ENCODE measurements at regions not wholly inside any gene's neighbourhood (a gene's known extent, or its start where the extent isn't known, plus 50 kb on each side); places are given as distances from the start of the nearest gene placed in this dataset.
"Not testable (repeated sequence)": the region's sequence is repeated elsewhere in the genome, so short reads cannot be mapped to it uniquely, and the experiment has no call there.

DNA sequence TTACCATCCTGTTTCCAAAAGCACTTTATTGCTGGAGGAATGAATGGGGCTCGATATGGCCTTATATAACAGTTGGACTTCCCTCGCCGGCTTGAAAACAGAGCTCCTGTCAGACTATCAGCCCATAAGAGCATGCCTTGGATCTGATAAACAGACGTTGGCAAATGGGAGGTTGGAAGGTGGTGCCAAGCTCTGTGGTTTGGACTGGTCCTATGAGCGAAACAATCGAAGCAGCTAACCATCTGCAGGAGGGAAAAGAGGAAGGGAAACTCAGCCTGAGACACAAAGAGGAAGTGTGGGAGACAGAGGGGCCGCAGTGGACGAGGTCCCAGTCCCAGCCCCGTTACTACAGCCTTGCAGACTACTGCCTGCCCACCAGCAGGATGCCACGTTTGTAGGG is 92.9 kb downstream of the TFAP2C start:
- Histone ChIP-seq H3K36me3 (ENCODE audit: control insufficient read depth in 2 of 2, insufficient read depth in 2 of 2, low read length in 2 of 2) (no peaks in the 10 kb centered on the region), H3K4me3 (ENCODE audit: low read length in 2 of 2) (no peak overlapping the region), H3K9ac (ENCODE audit: low read depth in 1 of 2, low read length in 2 of 2) (no peak overlapping the region), H3K27ac (ENCODE audit: low read depth in 2 of 2, low read length in 2 of 2) (no peak overlapping the region), H3K4me1 (ENCODE audit: control insufficient read depth in 2 of 2, insufficient read depth in 2 of 2, low read length in 2 of 2) (no peaks in the 10 kb centered on the region), H3K9me3 (ENCODE audit: control insufficient read depth in 2 of 2, low read length in 2 of 2) (no peaks in the 10 kb centered on the region), H3K27me3 (ENCODE audit: control insufficient read depth in 2 of 2, insufficient read depth in 2 of 2, low read length in 2 of 2) (no peaks in the 10 kb centered on the region)

DNA sequence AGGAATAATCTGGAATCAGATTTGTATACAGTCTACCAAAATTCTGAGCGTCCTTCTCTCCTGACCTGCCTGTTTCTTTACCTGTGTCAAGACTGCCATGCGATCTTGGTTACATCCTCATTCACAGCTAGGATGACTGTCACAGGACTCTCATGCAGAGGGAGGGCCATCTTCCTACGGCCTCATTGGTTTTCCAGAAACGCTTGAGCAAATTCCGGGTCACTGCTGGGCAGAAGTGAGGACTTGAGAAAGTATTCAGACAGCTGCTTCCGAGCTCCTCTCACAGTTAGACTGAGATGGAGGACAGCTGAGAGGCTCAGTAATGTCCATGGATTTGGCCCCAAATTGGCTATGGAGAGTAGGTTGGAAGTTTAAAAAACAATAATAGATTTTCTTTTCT is 94.2 kb downstream of the TFAP2C start:
- Histone ChIP-seq H3K4me3 (ENCODE audit: low read length in 2 of 2) (no peak overlapping the region), H3K9ac (ENCODE audit: low read depth in 1 of 2, low read length in 2 of 2) (no peak overlapping the region), H3K27ac (ENCODE audit: low read depth in 2 of 2, low read length in 2 of 2) (no peak overlapping the region), H3K27me3 (ENCODE audit: control insufficient read depth in 2 of 2, insufficient read depth in 2 of 2, low read length in 2 of 2) (no peaks in the 10 kb centered on the region), H3K36me3 (ENCODE audit: control insufficient read depth in 2 of 2, insufficient read depth in 2 of 2, low read length in 2 of 2) (no peaks in the 10 kb centered on the region), H3K4me1 (ENCODE audit: control insufficient read depth in 2 of 2, insufficient read depth in 2 of 2, low read length in 2 of 2) (no peaks in the 10 kb centered on the region), H3K9me3 (ENCODE audit: control insufficient read depth in 2 of 2, low read length in 2 of 2) (no peaks in the 10 kb centered on the region)

DNA sequence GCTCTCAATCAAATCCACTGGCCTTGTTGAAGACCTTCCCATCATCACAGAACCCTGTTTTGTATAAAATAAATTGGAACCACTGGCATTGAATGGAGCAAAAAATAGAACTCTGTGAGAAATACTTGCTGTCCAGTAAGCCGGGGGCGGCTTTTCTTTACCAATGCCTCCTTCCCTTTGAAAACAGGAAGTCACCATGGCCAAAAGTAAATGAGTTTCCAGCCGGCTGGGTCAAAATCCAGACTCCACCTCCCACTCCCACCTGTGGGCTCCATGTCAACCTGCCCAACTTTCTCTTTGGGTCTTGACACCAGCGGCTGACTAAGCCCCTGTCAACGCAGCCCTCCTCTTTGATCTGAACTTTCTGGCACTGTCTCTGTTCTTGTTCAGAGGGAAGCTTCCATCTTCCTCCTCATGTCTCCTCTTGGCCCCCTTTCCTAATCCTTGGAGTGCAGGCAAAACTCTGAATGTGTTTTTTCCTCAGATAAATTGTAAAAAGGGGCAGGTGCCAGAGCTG is 95.2 kb downstream of the TFAP2C start:
- H3K9ac ChIP-seq (ENCODE audit: low read depth in 1 of 2, low read length in 2 of 2): no peak overlapping the region
- no peaks in the 10 kb centered on the region for H3K9me3 ChIP-seq (ENCODE audit: control insufficient read depth in 2 of 2, low read length in 2 of 2)

GRCh38 chr20:56730003-56730402 is 100.9 kb downstream of the TFAP2C start:
- no peak overlapping the region for H3K4me3 ChIP-seq (ENCODE audit: low read length in 2 of 2)
- no peak overlapping the region for H3K27ac ChIP-seq (ENCODE audit: low read depth in 2 of 2, low read length in 2 of 2)
- H3K9me3 ChIP-seq (ENCODE audit: control insufficient read depth in 2 of 2, low read length in 2 of 2): no peaks in the 10 kb centered on the region
- peaks cover 0 to 2% of the 10 kb centered on the region in 2 donors for H3K4me1 ChIP-seq (ENCODE audit: control insufficient read depth in 2 of 2, insufficient read depth in 2 of 2, low read length in 2 of 2)
- no peak overlapping the region for H3K9ac ChIP-seq (ENCODE audit: low read depth in 1 of 2, low read length in 2 of 2)
- no peaks in the 10 kb centered on the region for H3K27me3 ChIP-seq (ENCODE audit: control insufficient read depth in 2 of 2, insufficient read depth in 2 of 2, low read length in 2 of 2)
- H3K36me3 ChIP-seq (ENCODE audit: control insufficient read depth in 2 of 2, insufficient read depth in 2 of 2, low read length in 2 of 2): no peaks in the 10 kb centered on the region

More for the DNA sequence above, 95.2 kb downstream of the TFAP2C start:
- Histone ChIP-seq H3K4me3 (ENCODE audit: low read length in 2 of 2) (no peak overlapping the region), H3K4me1 (ENCODE audit: control insufficient read depth in 2 of 2, insufficient read depth in 2 of 2, low read length in 2 of 2) (no peaks in the 10 kb centered on the region), H3K27ac (ENCODE audit: low read depth in 2 of 2, low read length in 2 of 2) (no peak overlapping the region), H3K36me3 (ENCODE audit: control insufficient read depth in 2 of 2, insufficient read depth in 2 of 2, low read length in 2 of 2) (no peaks in the 10 kb centered on the region), H3K27me3 (ENCODE audit: control insufficient read depth in 2 of 2, insufficient read depth in 2 of 2, low read length in 2 of 2) (no peaks in the 10 kb centered on the region)

GRCh38 chr20:56730996-56731395 is 101.9 kb downstream of the TFAP2C start:
- Histone ChIP-seq H3K27ac (ENCODE audit: low read depth in 2 of 2, low read length in 2 of 2) (no peak overlapping the region), H3K9ac (ENCODE audit: low read depth in 1 of 2, low read length in 2 of 2) (no peak overlapping the region), H3K4me1 (ENCODE audit: control insufficient read depth in 2 of 2, insufficient read depth in 2 of 2, low read length in 2 of 2) (peaks cover 0 to 2% of the 10 kb centered on the region in 2 donors), H3K9me3 (ENCODE audit: control insufficient read depth in 2 of 2, low read length in 2 of 2) (no peaks in the 10 kb centered on the region), H3K27me3 (ENCODE audit: control insufficient read depth in 2 of 2, insufficient read depth in 2 of 2, low read length in 2 of 2) (no peaks in the 10 kb centered on the region), H3K4me3 (ENCODE audit: low read length in 2 of 2) (no peak overlapping the region), H3K36me3 (ENCODE audit: control insufficient read depth in 2 of 2, insufficient read depth in 2 of 2, low read length in 2 of 2) (no peaks in the 10 kb centered on the region)

DNA sequence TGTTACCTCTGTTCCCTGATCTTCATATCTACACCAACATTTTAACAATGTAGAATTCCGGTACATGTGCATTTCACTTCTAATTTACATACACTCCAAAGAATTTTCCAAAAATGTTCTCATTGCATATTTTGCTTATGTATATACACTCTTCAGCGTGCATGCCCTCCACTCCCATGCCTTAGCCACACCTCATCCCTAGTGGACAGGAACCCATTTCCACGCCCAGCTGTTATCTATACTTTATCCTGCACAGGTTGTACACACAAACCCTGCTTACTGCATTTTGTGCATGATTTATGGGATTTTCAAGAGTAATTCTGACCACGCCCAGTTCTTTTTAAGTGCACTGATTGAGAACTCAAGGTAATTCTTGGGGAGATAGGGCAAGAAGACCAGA is 102.4 kb downstream of the TFAP2C start:
- Histone ChIP-seq H3K27me3 (ENCODE audit: control insufficient read depth in 2 of 2, insufficient read depth in 2 of 2, low read length in 2 of 2) (no peaks in the 10 kb centered on the region), H3K4me1 (ENCODE audit: control insufficient read depth in 2 of 2, insufficient read depth in 2 of 2, low read length in 2 of 2) (peaks cover 0 to 2% of the 10 kb centered on the region in 2 donors), H3K9ac (ENCODE audit: low read depth in 1 of 2, low read length in 2 of 2) (no peak overlapping the region), H3K4me3 (ENCODE audit: low read length in 2 of 2) (no peak overlapping the region), H3K9me3 (ENCODE audit: control insufficient read depth in 2 of 2, low read length in 2 of 2) (no peaks in the 10 kb centered on the region), H3K36me3 (ENCODE audit: control insufficient read depth in 2 of 2, insufficient read depth in 2 of 2, low read length in 2 of 2) (no peaks in the 10 kb centered on the region), H3K27ac (ENCODE audit: low read depth in 2 of 2, low read length in 2 of 2) (no peak overlapping the region)

DNA sequence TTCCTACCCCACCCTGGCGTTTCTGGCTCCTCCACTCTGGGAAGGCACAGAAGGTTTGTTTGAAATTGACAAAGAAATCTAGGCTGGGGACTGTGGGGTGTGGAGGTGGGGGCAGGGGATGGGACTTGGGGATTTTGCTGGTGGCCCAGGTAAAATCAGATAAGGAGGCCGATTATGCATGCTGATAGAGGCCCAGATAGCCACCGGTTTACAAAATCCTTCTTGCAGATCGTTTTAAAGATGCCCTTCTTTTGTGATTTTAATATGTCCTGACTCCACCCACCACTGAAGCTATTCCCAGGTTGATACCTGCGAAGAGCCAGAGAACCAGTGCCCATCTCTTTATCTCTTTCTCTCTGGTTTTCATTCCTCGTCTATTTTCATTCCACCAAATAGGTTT is 104.9 kb downstream of the TFAP2C start:
- Histone ChIP-seq H3K27me3 (ENCODE audit: control insufficient read depth in 2 of 2, insufficient read depth in 2 of 2, low read length in 2 of 2) (no peaks in the 10 kb centered on the region), H3K9me3 (ENCODE audit: control insufficient read depth in 2 of 2, low read length in 2 of 2) (no peaks in the 10 kb centered on the region), H3K27ac (ENCODE audit: low read depth in 2 of 2, low read length in 2 of 2) (no peak overlapping the region), H3K4me1 (ENCODE audit: control insufficient read depth in 2 of 2, insufficient read depth in 2 of 2, low read length in 2 of 2) (peaks cover 0 to 2% of the 10 kb centered on the region in 2 donors), H3K9ac (ENCODE audit: low read depth in 1 of 2, low read length in 2 of 2) (no peak overlapping the region), H3K4me3 (ENCODE audit: low read length in 2 of 2) (no peak overlapping the region), H3K36me3 (ENCODE audit: control insufficient read depth in 2 of 2, insufficient read depth in 2 of 2, low read length in 2 of 2) (no peaks in the 10 kb centered on the region)

GRCh38 chr20:56735084-56735642 is 106.1 kb downstream of the TFAP2C start:
- Histone ChIP-seq H3K27ac (ENCODE audit: low read depth in 2 of 2, low read length in 2 of 2) (no peak overlapping the region), H3K9me3 (ENCODE audit: control insufficient read depth in 2 of 2, low read length in 2 of 2) (no peaks in the 10 kb centered on the region), H3K4me3 (ENCODE audit: low read length in 2 of 2) (no peak overlapping the region), H3K27me3 (ENCODE audit: control insufficient read depth in 2 of 2, insufficient read depth in 2 of 2, low read length in 2 of 2) (no peaks in the 10 kb centered on the region), H3K36me3 (ENCODE audit: control insufficient read depth in 2 of 2, insufficient read depth in 2 of 2, low read length in 2 of 2) (no peaks in the 10 kb centered on the region), H3K9ac (ENCODE audit: low read depth in 1 of 2, low read length in 2 of 2) (no peak overlapping the region), H3K4me1 (ENCODE audit: control insufficient read depth in 2 of 2, insufficient read depth in 2 of 2, low read length in 2 of 2) (peaks cover 0 to 2% of the 10 kb centered on the region in 2 donors)

DNA sequence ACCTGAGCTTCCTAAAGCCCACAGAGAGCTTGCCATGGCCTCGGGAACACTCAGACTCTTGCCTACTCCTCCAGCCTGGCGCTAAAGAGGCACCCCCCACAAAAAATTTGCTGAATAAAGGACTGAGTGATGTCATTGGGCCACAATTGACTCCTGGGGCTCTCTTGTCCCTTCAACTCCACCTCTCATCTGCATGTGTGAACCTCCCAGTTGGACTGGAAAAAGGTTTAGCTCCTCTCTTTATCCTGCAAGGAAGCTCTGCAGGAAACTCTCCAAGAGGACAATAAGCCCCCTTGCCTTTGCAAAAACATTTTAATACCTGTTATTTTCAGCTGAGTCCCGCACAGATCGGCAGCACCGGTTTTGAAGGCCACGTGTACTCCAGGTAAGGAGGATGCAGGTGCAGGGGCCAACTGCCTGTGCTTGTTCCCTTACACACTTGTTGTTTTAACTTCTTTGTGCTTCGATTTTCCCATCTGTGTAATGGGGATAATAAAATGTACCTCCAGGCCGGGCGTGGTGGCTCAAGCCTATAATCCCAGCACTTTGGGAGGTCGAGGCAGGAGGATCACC is 107.3 kb downstream of the TFAP2C start:
- Histone ChIP-seq H3K4me1 (ENCODE audit: control insufficient read depth in 2 of 2, insufficient read depth in 2 of 2, low read length in 2 of 2) (peaks cover 0 to 2% of the 10 kb centered on the region in 2 donors), H3K9me3 (ENCODE audit: control insufficient read depth in 2 of 2, low read length in 2 of 2) (no peaks in the 10 kb centered on the region), H3K9ac (ENCODE audit: low read depth in 1 of 2, low read length in 2 of 2) (no peak overlapping the region), H3K27ac (ENCODE audit: low read depth in 2 of 2, low read length in 2 of 2) (no peak overlapping the region), H3K4me3 (ENCODE audit: low read length in 2 of 2) (no peak overlapping the region), H3K36me3 (ENCODE audit: control insufficient read depth in 2 of 2, insufficient read depth in 2 of 2, low read length in 2 of 2) (no peaks in the 10 kb centered on the region), H3K27me3 (ENCODE audit: control insufficient read depth in 2 of 2, insufficient read depth in 2 of 2, low read length in 2 of 2) (no peaks in the 10 kb centered on the region)

- not testable (repeated sequence) for H3K36me3 ChIP-seq (ENCODE audit: control insufficient read depth in 2 of 2, insufficient read depth in 2 of 2, low read length in 2 of 2); H3K9me3 ChIP-seq (ENCODE audit: control insufficient read depth in 2 of 2, low read length in 2 of 2); H3K4me1 ChIP-seq (ENCODE audit: control insufficient read depth in 2 of 2, insufficient read depth in 2 of 2, low read length in 2 of 2); H3K9ac ChIP-seq (ENCODE audit: low read depth in 1 of 2, low read length in 2 of 2); H3K27ac ChIP-seq (ENCODE audit: low read depth in 2 of 2, low read length in 2 of 2); H3K27me3 ChIP-seq (ENCODE audit: control insufficient read depth in 2 of 2, insufficient read depth in 2 of 2, low read length in 2 of 2); H3K4me3 ChIP-seq (ENCODE audit: low read length in 2 of 2)
Observed at GRCh38 chr20:56744325-56744821, 115.3 kb downstream of the TFAP2C start.

Data from mucosa of rectum (tissue), 2 donors.